Activated CD4-positive, alpha-beta memory T cell treated with anti-CD3 and anti-CD28 coated beads for 36 hours (primary cell): ENCODE measurements at regions not wholly inside any gene's neighbourhood (a gene's known extent, or its start where the extent isn't known, plus 50 kb on each side); places are given as distances from the start of the nearest gene placed in this dataset.

Source experiments
- CTCF ChIA-PET: fragments of 350-600 bp; sonication (Branson Sonifier 250); formaldehyde crosslinking; loops from one replicate; lab custom pipeline; 2021; ENCODE audit warnings: antibody characterized with exemption, inconsistent platforms; lab: Charles Lee
- POLR2A ChIA-PET: fragments of 350-600 bp; sonication (Branson Sonifier 250); formaldehyde crosslinking; loops from one replicate; lab custom pipeline; 2021; ENCODE audit warnings: antibody characterized with exemption; lab: Charles Lee
- DNase-seq: peaks from one replicate; pipeline ENCODE4 v3.0.0-alpha.2; 2020
- H3K27ac Mint-ChIP-seq: one replicate; pipeline ENCODE4 v1.8.0; 2021; ENCODE audit warnings: mixed read lengths
- H3K27me3 Mint-ChIP-seq: one replicate; pipeline ENCODE4 v1.8.0; 2021; ENCODE audit warnings: mixed read lengths
- H3K36me3 Mint-ChIP-seq: one replicate; pipeline ENCODE4 v1.8.0; 2021; ENCODE audit warnings: mixed read lengths
- H3K4me1 Mint-ChIP-seq: one replicate; pipeline ENCODE4 v1.8.0; 2021; ENCODE audit warnings: low read depth, mixed read lengths
- H3K4me3 Mint-ChIP-seq: one replicate; pipeline ENCODE4 v1.8.0; 2021; ENCODE audit warnings: mild to moderate bottlenecking, mixed read lengths
- H3K9me3 Mint-ChIP-seq: one replicate; pipeline ENCODE4 v1.8.0; 2021; ENCODE audit warnings: mixed read lengths
- intact Hi-C: fragments of 100-400 bp; cut with micrococcal nuclease; formaldehyde crosslinking; loops from one replicate; pipeline ENCODE4 v1.15.1; 2023

DNA sequence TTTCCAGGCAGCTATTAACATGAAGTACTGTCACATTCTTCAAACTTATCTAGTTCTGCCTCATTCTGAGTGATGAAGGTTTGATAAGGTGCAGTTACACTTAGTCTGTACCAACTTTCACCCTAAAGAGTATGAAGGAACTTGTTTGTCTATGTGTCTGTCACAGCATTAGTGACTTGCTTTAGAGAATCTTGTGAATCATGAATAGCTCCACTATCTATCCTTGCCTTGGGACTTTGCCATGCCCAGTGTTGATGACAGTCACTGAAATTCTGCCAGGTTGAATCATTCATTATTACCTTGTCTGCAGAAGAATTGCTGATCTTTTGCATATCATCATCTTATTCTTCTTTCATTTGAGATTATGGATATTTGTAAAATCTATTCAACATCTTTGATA, 50.9 kb upstream of the A1CF start:
- ChIA-PET POLR2A (no interaction called here), CTCF (no interaction called here)
- intact Hi-C loops, result no loop called here
- Mint-ChIP-seq H3K27ac (no peak overlapping the region), H3K4me1 (no peaks in the 10 kb centered on the region), H3K36me3 (no peaks in the 10 kb centered on the region), H3K27me3 (peaks cover 7% of the 10 kb centered on the region), H3K9me3 (no peaks in the 10 kb centered on the region), H3K4me3 (no peak overlapping the region)
- no peak for DNase-seq

DNA sequence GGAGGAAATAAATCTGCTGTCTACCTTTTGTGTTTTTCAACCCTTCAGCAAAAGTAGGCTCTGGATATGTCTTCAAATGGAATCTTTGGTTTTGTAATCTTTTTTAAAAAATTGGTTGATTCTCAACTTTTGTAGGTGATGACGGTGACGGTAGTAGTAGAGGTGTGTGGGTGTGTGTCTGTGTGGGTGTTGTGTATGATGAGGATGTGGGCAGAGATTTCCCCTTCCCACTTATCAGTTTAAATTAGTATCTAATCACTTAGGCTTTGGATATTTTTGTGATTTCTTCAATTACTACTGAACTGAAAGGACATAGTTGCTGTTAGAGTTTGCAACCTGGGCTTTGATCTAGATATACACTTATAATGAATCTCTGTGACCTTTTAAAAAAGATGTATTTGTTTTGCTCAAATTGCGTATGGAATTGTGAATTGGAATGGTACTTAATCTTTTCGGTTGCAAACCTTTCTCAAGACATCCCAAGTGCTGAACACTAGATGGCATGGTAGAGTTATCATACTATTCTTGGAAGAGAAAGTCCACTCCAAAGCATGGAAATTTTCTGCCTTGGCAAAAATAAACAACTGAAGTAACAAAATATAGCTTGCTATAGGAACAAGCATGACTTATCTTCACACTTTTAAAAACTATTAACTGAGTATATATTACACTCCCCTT, 51.9 kb upstream of the A1CF start:
- POLR2A ChIA-PET, result no interaction called here
- H3K4me1 Mint-ChIP-seq, result no peaks in the 10 kb centered on the region
- no peaks in the 10 kb centered on the region for H3K9me3 Mint-ChIP-seq
- no peaks in the 10 kb centered on the region for H3K36me3 Mint-ChIP-seq
- DNase-seq, result no peak
- no peak overlapping the region for H3K4me3 Mint-ChIP-seq
- CTCF ChIA-PET, result no interaction called here
- intact Hi-C loops, result no loop called here
- no peak overlapping the region for H3K27ac Mint-ChIP-seq
- H3K27me3 Mint-ChIP-seq, result peaks cover 5% of the 10 kb centered on the region

DNA sequence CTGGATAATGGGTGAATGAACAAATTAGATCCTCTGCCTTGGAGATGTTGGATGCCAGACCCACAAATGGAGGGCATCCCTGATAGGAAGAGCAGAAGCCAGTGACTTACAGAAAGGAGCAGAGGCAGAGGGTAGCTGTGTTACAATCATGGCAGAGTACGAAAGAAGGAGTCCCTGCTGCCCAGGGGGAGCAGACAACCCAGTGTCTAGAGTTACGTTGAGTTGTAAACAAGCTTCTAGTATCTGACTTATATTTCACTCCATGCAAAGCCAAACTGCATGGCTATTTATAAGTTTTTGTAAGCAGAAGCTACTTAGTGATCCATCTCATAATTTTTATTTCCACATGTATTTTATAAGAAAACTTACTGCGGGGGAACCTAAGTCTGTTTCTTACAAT, 56.2 kb upstream of the A1CF start:
- POLR2A ChIA-PET, result no interaction called here
- no peaks in the 10 kb centered on the region for H3K36me3 Mint-ChIP-seq
- H3K27me3 Mint-ChIP-seq, result peaks cover 2% of the 10 kb centered on the region
- CTCF ChIA-PET, result no interaction called here
- no peaks in the 10 kb centered on the region for H3K9me3 Mint-ChIP-seq
- H3K27ac Mint-ChIP-seq, result no peak overlapping the region
- no peak overlapping the region for H3K4me3 Mint-ChIP-seq
- intact Hi-C loops, result no loop called here
- no peak for DNase-seq
- H3K4me1 Mint-ChIP-seq, result no peaks in the 10 kb centered on the region

DNA sequence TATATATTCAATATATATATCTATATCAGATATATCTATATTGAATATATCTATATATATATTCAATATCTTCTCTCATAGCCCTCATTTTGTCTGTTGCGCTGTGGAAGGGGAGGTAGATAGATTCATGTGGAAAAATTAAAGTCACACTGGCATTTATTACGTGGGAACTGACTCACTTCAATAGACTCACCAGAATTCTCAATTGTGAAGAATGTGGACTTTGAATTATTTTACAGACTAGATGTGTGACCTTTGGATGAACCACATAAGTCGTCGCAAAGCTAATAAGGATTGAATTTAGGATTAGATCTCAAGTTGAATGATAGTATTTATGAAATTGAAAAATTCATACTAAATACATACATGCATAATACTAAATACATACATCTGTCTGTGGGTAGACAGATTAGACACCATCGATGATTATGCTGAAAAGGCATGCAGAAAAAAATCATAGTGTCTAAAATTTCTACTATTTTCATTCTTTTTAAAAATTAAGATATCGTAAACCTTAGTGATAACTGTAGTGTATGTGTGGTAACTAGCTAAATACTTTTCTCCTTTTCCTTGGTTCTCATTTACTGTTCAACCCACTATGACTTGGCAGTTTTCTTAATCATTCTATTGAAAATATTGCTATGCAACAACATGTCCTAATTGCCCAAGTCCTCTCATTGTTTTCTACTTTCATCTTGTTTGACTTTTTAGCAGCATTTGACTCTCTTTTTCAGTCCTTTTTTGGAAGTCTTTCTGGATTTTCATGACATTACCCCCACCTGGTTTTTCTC, 61.8 kb upstream of the A1CF start:
- no peaks in the 10 kb centered on the region for H3K36me3 Mint-ChIP-seq
- intact Hi-C loops, result no loop called here

DNA sequence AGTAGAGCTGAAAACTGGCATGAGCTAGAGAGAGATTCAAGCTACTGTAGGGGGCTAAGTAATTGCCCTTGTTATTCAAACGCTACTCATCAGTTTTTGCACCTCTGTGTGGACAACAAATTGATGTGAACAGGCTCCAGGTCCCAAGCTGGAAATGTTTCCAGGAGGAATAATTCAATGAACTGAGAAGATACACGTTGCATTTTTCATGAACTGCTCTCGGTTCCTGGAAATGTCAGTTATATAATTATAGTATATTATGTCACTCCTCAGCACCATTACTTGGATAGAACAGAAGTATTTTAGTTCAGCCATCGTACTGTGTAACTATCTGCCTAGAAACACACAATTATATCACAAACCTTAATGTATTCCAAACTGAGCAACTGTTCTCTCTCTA, 65.9 kb upstream of the A1CF start:
- H3K27ac Mint-ChIP-seq, result no peak overlapping the region
- no peak overlapping the region for H3K4me3 Mint-ChIP-seq
- CTCF ChIA-PET, result no interaction called here
- H3K27me3 Mint-ChIP-seq, result peaks cover 1% of the 10 kb centered on the region
- H3K4me1 Mint-ChIP-seq, result no peaks in the 10 kb centered on the region
- intact Hi-C loops, result no loop called here
- DNase-seq, result no peak
- H3K9me3 Mint-ChIP-seq, result no peaks in the 10 kb centered on the region
- no peaks in the 10 kb centered on the region for H3K36me3 Mint-ChIP-seq
- POLR2A ChIA-PET, result no interaction called here

More for the DNA sequence above, 61.8 kb upstream of the A1CF start:
- Mint-ChIP-seq H3K4me3 (no peak overlapping the region), H3K27ac (no peak overlapping the region), H3K27me3 (no peaks in the 10 kb centered on the region), H3K4me1 (no peaks in the 10 kb centered on the region), H3K9me3 (no peaks in the 10 kb centered on the region)
- ChIA-PET POLR2A (no interaction called here), CTCF (no interaction called here)
- DNase-seq, result no peak

DNA sequence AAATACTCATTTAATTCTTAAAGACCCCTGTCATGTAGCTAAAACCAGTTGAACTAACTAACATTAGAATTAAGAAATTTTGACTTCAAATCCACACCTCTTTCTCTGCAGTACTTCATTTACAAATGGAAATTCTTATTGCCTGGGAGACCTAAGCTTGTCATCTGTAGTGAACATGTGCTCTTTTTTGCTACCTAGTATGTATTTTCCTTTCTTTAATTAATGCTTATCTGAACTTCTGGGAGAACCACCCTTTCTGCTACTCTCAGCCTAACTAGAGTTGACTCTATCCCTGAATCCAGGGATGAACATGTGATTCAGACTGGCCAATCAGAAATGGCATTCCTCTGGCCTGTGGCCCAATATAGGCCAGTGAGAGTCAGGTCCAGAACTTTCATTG, 75.9 kb upstream of the A1CF start:
- Mint-ChIP-seq H3K9me3 (no peaks in the 10 kb centered on the region), H3K4me3 (no peak overlapping the region), H3K4me1 (no peaks in the 10 kb centered on the region), H3K27ac (no peak overlapping the region), H3K27me3 (peaks cover 6% of the 10 kb centered on the region), H3K36me3 (no peaks in the 10 kb centered on the region)
- intact Hi-C loops, result no loop called here
- ChIA-PET POLR2A (no interaction called here), CTCF (no interaction called here)
- DNase-seq, result no peak

DNA sequence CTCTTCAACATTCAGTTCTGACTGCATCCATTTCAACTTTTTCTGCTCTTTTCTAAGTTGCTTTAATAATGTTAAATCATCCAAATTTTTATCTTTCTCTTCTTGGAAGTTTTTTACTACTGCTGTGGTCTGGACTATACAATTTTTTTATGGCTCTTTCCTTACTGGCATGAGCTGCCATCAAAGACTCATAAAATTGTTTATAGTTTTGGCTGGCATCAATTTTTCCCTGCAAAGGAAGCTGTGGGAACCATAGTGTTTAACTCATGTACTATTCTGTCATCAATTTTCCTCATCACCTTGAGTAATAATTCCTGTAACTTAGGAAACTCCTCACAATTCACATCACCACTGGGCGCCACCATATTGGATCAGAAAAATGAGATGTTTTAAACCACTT, 77.6 kb upstream of the A1CF start:
- POLR2A ChIA-PET, result no interaction called here
- DNase-seq, result no peak

DNA sequence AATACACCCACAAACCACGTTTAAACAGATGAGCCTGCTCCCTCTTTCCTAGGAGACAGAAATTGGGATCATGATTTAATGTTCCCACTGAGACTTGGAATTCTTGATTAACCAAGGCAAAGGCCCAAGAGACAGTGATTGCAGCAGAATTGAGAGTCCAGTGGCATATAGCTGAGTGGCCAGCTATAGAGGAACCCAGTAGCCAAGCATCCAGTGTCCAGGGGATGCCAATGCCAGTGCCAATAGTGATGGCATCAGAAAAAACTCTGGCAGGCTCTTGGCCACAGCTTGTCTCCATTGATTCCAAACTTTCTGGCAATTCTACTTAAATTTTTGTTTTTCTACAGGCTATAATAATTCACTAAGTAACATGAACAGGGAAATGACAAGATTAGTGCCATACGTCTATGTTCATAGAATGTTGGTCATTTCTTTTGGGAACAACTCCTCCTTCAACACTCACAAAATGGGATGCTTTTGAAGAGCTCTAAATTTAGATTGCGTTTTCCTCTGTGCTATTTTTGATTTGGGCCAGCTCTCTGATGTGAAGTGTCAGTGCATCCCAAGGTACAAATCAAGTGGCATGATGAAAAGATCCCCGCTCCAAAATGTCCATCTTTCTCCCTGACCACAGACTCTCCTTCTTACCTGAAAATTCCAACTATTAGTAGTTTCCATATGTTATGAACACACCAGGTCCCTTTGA, 83.1 kb upstream of the A1CF start:
- Mint-ChIP-seq H3K4me1 (no peaks in the 10 kb centered on the region), H3K27me3 (peaks cover 2% of the 10 kb centered on the region), H3K36me3 (no peaks in the 10 kb centered on the region), H3K4me3 (no peak overlapping the region), H3K27ac (no peak overlapping the region), H3K9me3 (no peaks in the 10 kb centered on the region)
- ChIA-PET CTCF (no interaction called here), POLR2A (no interaction called here)
- no peak for DNase-seq
- intact Hi-C loops, result no loop called here

More for the DNA sequence above, 77.6 kb upstream of the A1CF start:
- H3K4me3 Mint-ChIP-seq, result no peak overlapping the region
- intact Hi-C loops, result no loop called here
- no peaks in the 10 kb centered on the region for H3K4me1 Mint-ChIP-seq
- CTCF ChIA-PET, result no interaction called here
- H3K27ac Mint-ChIP-seq, result no peak overlapping the region
- peaks cover 6% of the 10 kb centered on the region for H3K27me3 Mint-ChIP-seq
- H3K36me3 Mint-ChIP-seq, result no peaks in the 10 kb centered on the region
- no peaks in the 10 kb centered on the region for H3K9me3 Mint-ChIP-seq

DNA sequence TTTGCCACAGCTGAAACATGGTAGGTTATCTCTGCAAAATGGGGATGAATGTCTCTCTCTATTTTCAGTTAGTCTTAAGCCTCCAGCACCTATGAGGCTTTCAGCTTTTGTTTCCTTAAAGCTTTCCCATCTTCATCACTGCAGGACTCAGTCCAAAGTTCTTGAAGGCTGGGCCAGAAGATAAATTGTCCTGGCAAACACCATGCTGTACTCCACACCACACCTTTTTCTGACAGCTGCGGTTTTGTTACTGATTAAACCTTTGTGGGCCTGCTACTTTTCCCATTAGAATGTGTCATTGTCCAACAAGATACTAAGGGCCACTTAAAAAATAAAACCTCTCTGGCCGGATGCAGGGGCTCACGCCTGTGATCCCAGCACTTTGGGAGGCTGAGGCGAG, 87.2 kb upstream of the A1CF start:
- H3K27ac Mint-ChIP-seq, result no peak overlapping the region
- ChIA-PET POLR2A (no interaction called here), CTCF (no interaction called here)
- H3K36me3 Mint-ChIP-seq, result no peaks in the 10 kb centered on the region
- H3K9me3 Mint-ChIP-seq, result no peaks in the 10 kb centered on the region
- intact Hi-C loops, result no loop called here
- H3K4me1 Mint-ChIP-seq, result no peaks in the 10 kb centered on the region
- no peak for DNase-seq
- no peak overlapping the region for H3K4me3 Mint-ChIP-seq
- peaks cover 3% of the 10 kb centered on the region for H3K27me3 Mint-ChIP-seq

DNA sequence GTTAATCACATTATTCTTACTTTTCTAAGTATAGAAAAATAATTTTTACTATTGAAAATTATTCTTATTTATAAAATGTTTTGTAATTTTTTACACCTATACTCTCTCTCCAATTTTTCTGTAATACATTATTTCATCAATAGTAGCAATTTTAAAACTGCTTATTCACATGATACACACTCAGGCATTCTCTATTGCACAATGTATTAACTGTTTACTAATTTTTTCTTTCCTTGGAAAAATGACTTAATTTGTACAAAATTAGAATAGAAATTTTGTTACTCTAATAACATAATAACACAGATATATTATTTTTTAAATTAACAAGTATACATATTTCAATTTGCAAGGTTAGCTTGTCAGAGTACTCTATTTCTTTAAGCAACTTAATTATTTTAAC, 92.9 kb upstream of the PRKG1 start:
- intact Hi-C loops, result no loop called here
- Mint-ChIP-seq H3K4me1 (no peaks in the 10 kb centered on the region), H3K4me3 (no peak overlapping the region), H3K27ac (no peak overlapping the region), H3K27me3 (no peaks in the 10 kb centered on the region), H3K36me3 (no peaks in the 10 kb centered on the region), H3K9me3 (no peaks in the 10 kb centered on the region)
- no peak for DNase-seq
- ChIA-PET CTCF (no interaction called here), POLR2A (no interaction called here)

DNA sequence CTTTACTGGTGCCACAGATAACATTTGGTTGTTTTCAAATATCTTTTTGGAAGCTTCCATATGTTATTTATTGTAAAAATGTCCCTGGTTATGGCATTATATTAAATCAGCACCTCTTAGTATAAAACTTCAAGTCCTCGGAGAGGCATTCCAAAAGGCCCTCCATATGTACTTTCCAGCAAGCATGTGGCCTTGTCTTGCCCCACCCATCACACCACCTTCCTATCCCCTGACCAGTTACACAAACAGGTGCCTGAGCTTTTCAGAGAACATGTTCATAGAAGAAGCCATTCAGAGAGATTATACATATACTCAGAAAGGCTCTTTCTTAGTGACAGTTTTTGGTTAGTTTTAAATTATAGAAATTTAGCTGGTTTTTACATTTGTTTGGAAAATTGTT, 92.4 kb upstream of the PRKG1 start:
- POLR2A ChIA-PET, result no interaction called here
- peaks cover 1% of the 10 kb centered on the region for H3K27me3 Mint-ChIP-seq
- H3K4me1 Mint-ChIP-seq, result no peaks in the 10 kb centered on the region
- H3K4me3 Mint-ChIP-seq, result no peak overlapping the region
- no peaks in the 10 kb centered on the region for H3K9me3 Mint-ChIP-seq
- CTCF ChIA-PET, result no interaction called here
- H3K36me3 Mint-ChIP-seq, result no peaks in the 10 kb centered on the region
- no peak overlapping the region for H3K27ac Mint-ChIP-seq
- intact Hi-C loops, result no loop called here
- no peak for DNase-seq

DNA sequence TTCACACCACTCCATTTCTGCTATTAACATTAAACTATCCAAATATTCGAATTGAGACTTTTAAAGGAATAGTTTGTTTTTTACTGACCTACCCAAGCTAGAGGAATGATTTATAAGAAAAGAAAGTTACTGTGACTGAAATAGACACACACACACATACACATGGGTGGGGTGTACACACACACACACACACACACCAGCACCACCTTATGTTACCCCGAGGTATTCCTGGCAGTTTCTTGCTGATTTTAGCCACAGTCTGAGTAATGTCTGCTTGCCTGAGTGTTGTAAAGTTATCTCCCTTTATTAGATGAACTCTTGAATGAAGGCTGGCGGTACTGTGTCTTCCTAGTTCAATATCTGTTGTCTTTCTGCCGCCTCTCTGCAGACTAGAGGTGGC, 91.3 kb upstream of the PRKG1 start:
- ChIA-PET POLR2A (no interaction called here), CTCF (no interaction called here)
- intact Hi-C loops, result no loop called here
- H3K9me3 Mint-ChIP-seq, result no peaks in the 10 kb centered on the region
- H3K4me3 Mint-ChIP-seq, result no peak overlapping the region
- H3K27me3 Mint-ChIP-seq, result peaks cover 4% of the 10 kb centered on the region
- no peaks in the 10 kb centered on the region for H3K4me1 Mint-ChIP-seq
- no peak for DNase-seq
- H3K36me3 Mint-ChIP-seq, result no peaks in the 10 kb centered on the region
- H3K27ac Mint-ChIP-seq, result no peak overlapping the region
